HG02938 (cell line): ENCODE measurements at regions not wholly inside any gene's neighbourhood (a gene's known extent, or its start where the extent isn't known, plus 50 kb on each side); places are given as distances from the start of the nearest gene placed in this dataset.

Experiments
- ATAC-seq: cut with Tn5 transposase; IDR thresholded peaks from one replicate; pipeline ENCODE4 v1.9.1; 2021; ENCODE audit warnings: mild to moderate bottlenecking, moderate library complexity; ENCODE audit not compliant: unreplicated experiment

DNA sequence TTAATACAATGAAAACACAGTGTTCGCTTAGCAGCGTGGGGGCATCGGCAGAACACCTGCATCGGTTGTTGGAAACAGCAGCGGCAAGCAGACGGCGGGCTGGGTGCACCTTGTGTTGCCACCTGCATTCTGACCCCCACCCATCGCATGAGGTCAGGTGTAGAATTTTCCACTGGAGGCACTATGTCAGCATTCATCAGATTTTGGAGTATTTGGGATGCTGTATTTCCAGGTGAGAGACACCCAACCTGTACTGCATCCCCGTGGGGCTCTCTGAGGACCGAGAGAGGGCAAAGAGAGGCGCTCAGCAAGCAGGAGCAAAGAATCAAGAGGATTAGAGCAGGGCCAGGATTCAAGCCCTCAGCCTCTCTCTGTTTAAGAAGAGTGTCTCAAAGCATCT lies 116.4 kb upstream of the MGMT start:
- no peak for ATAC-seq

DNA sequence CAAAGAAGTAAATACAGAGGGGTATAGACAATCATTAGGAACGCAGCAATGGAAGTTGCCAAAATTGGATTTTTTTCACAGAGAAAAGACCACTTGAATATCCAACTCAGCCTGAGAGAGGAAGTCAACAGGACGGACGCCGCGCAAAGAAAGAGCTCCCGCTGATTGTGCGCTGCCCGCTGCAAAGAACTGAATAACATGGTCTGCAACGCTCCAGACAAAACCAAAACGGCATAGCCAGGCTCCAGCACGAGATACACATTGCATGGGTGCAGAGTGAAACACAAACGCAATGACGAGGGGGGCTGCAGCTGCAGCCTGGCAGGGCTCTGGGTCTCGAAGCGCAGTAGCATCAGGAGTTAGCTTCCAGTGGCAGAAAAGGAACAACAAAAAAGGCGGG lies 113.9 kb upstream of the MGMT start:
- ATAC-seq: no peak

DNA sequence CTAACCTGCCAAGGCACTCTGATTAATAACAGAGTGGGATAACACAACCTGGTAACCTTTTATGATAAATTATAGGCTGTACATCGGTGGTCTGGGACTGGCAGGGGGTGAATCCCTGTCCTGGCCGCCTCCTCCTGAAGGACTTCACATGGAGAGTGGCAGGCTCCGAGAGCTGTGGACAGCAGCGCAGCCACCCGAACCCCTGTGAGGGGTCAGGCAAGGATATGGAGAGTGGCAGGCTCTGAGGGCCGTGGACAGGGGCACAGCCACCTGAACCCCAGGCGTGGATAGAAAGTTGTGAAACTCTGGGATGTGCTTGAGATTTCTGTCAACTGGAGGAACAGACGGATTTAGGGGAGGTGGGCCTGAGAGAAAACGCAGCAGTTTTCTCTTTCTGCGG lies 107.0 kb upstream of the MGMT start:
- ATAC-seq: no peak

DNA sequence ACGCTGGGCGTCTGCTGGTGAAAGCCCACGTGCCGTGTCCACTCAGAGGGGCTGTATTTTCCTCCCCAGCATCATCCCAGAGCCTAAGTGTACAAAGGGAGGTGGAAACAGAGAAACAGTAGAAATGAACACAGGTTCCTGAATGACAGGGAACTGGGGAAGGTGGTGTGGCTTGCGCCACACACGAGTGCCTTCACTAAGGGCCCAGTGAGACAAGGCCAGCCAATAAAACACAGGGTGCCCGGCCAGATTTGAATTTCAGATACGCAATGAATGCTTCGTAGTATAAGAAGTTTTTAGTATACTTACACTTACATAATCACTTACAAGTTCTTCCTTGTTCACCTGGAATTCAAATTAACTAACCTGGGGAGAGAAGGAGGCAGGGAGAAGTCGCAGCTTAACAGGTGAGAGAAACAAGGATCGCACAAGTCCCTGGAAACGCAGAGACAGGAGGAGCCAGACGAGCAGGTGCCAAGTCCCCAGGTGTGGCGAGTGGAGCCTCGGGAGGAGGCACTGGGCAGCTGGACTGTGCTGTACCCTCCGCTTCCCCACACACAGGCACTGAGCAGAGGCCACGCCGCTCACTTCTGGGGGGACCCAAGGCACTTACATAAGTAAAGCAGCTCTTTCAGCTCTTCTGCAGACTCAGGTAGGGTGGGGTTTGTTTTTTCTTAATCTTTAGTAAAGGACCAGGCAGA lies 105.2 kb upstream of the MGMT start:
- no peak for ATAC-seq

DNA sequence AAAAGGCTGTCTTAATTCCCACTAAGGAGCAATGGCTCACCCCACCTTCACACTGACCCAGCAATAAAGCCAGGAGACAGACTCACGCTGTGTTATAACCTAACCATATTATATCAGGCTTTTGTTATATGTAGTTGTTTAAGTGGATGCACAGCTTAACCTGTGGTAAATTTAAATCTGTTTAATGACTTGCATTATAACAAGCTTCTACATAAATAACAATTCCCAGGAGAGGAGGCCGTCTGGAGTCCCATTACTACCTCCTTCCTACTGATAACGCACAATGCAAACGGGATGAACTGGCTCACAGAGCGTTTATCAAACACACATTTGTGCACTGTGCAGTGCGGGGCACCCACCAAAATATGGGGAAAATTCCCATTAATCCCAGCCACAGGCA lies 102.1 kb upstream of the MGMT start:
- no peak for ATAC-seq

DNA sequence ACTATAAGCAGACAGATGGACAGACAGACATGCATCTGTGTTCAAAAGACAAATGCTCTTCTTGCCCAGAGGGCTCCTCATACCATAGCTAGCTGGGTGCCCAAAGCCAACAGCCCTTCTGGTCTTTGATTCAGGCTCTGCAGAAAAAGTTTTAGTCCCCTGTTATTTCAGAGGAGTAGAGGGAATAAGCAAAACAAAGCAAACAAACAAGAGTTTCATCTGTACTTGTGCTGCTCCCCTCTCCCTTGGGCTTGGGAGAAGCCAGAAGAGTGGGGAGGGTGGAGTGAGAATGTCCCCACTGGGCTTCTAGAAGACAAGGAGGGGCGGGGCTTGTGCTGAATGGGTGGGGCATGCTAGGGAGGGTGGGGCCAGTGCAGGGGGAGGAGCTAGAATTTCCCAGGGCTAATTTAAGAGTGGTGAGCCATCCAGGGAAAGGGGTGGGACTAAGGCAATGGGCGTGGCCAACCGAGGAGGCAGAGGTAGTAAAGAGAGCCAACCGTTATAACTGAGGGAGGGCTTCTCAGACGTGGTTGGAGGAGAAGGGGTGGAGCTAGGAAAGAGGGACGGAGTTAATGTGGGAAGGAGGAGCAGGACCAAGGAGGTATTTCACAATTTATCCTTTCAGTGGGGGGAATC lies 101.2 kb upstream of the MGMT start:
- ATAC-seq: no peak

DNA sequence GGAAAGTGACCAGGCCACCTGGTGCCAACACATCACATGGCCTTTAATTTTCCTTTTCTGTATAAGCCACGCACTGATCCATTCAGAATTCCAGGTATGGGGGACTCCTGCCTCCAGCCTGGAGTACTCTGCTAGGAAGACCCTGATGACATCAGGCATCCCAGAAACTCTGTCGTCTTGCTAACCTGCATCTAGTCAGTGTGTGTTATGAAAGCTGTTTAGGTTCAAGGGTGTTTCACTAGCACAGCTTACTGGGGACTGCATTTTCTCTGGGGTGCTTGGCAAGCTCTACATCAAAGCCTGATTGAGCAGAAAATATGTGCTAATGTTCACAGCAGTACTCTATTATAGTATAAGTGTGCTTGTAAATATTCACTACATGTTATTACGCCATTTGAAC lies 100.6 kb upstream of the MGMT start:
- ATAC-seq: no peak

DNA sequence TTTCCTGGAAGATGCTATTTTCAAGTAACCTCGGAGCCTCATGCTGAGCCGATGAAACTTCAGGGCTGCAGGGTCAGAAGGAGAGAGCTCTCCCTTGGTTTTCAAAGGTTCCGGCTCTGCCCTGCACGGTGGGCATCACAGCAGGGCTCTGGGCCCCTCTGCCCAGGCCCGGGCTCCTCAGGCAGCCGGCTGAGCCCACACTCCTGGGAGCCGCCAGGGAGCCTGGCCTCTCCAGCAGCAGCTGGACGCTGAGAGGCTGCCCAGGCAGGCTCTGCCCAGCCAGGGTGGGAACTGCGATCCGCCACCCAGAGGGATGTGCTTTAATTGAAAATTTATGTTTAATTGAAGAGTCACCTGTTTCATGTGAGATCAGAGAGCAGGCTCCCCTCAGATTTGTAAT lies 97.5 kb upstream of the MGMT start:
- ATAC-seq: no peak

DNA sequence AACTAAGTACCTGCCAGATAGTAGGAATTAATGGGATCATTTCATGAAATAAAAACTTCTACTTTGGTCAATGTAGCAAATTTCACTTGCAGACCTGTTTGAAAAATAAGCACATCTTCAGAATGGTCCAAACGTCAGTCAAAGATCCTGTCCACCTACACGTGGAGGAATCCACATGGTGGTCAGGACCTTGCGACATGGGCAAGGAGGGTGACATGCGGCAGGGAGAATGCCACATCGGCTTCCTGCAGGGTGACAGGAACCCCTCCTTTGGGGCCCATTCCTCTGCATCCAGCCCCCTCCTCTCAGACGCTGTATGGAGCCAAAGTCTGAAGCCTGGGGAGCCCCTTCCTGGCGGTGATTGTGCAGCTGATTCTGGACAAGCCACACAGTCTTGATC lies 95.5 kb upstream of the MGMT start:
- no peak for ATAC-seq

DNA sequence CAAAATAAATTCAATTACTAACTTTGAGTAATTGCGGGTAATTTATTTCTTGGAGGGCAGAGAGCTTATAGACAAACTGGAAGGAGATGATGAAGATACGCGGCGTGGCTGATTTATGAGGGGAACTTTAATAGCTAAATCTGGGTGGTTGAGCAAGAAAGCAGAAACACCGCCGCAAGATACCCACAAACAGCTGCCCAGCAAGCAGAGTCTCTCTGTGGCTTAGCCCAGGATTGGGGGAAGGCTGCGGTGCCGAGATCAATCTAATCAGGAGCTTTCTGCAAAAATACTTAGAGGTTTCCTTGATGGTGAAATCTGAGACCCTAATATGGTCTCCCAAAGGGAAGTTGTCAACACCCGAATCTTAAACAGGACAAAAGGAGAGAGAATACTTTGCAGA lies 94.9 kb upstream of the MGMT start:
- ATAC-seq: no peak

DNA sequence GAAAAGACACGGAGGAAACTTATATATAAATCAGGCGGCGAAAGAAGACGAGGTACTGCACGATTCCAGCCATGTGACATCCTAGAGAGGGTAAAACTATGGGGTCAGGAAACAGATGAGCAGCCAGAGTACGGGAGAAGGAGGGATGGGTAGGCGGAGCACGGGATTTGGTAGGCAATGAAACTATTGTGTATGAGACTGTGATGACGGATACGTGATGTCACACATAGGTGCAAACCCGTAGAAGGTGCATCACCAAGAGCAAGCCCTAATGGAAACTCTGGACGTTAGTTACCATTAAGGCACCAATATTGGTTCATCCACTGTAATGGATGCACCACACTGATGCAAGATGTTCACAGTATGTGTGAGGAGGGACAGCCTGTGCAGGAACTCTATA lies 93.8 kb upstream of the MGMT start:
- ATAC-seq: no peak

DNA sequence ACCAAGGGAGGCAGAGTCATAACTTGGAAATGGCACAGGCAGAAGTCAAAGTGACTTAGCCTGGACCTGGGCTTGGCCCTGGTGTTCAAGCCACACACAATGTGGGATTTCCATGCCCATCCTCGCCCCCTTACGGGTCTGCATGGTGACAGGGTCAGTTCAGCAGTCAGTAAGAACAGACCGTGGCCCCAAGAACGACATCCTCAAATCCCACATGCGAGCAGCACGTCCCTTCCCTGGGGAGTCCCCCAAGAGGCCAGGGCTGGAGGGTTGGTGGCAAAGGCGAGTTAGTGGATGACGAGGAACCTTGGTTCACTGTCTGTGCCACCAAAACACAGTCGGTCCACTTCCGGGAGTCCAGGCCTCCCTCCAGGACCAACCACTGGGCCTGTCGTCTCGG lies 93.3 kb upstream of the MGMT start:
- ATAC-seq: no peak

DNA sequence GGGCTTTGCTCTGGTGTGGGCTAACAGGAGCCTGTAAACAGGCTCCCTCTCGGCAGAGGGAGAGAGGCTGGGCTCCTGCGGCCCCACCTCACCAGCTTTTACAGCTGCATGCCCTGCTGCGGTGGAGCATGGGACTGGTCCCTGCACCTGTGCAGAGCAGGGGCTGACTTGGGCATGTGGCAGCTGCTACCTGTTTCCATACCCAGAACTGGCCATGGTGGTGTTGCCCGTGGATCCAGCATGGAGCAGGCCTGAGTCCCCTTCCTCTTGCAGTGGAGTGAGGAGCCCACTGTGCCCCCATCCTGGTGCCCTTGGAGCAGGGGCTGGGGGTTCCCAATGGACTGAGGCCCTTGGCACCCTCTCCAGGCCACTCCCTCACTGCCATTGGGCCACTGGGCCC lies 91.9 kb upstream of the MGMT start:
- ATAC-seq: no peak

DNA sequence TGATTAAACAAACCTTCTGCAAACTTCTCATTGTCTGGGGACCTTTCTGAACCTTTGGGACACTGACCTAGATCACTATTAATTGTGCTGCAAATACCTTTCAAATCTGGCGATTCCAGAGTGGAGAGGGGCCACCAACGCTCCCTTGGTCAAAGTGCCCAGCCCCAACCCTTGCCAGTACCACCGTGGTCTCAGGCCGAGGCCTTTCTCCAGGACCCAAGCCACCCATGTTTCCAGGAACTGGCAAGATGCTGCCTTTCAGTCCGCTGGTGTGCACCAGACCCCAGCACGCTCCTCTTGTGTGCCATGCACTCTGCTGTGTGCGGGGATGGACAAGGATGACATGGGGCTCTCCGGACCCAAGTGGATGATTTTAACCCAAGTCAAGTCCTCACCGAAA lies 91.1 kb upstream of the MGMT start:
- ATAC-seq: no peak

DNA sequence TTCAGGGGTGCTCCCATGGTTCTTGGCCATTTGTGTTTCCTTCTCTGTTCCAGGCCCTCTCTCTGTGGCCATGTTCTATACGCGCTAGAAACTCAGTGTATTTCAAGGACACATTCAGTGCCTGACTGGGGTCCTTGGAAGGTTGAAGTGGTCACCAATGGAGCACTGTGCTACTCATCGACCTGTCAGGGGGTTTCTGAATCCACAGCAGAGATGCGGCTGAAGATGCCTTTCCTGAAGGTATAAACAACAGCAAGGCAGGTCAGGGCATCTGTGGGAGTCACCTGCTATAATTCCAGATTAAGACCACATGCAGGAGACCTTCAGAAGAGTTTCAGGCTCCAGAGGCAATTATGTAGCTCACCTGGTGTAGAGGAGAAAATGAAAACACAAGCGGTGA lies 86.8 kb upstream of the MGMT start:
- no peak for ATAC-seq

DNA sequence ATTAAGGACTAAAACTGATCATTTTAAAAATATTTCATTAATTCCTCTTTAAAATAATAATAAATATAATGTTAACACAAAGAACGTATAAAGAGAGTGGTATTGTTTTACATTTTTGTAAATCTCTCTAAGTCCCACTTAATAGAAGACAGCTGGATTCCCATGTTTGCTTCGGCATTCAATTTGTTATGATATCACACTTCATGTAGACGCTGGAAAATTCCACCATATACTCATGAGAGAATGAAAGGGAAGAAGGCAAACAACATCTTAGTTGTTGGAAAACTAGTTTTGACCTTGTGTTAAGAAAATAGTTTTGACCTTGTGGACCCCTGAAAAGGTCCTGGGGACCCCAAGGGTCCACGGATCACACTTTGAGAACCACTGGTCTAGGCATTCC lies 85.3 kb upstream of the MGMT start:
- no peak for ATAC-seq

DNA sequence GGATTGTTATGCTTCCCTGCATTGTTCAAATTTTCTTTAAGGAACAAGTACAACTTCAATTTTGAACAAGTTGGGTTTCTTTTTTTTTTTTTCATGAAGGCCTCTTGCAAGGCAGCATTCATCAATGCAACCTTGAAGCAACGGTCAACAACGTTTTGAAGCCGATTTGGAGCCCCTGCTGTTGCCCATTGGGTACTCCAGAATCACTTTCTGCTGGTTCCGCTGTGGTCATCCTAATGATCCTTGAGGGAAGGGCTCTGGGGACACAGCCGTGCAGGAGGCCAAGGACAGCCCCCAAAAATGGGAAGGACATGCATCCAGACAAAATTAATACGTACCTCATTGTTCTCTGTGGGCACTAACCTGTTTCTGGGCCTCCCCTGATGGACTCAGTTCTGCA lies 84.6 kb upstream of the MGMT start:
- ATAC-seq: no peak

DNA sequence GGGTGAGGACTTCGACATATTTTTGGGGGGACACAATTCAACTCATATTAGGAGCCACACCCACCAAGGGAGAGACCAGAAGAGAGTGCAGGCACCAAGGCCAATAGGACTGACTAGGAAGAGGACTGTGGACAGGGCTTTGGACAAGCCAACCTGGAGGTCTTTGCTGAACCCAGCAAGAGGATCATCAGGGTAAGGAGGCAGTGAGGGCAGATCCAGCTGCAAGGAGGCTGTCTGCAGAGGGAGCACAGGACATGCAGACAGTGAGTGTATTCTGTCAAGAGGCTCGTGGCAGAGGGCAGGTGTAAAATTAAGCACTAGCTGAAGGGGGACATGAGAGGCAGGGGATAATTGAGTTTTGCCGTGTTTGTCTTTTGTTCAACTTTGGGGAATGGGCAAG lies 83.4 kb upstream of the MGMT start:
- ATAC-seq: no peak

DNA sequence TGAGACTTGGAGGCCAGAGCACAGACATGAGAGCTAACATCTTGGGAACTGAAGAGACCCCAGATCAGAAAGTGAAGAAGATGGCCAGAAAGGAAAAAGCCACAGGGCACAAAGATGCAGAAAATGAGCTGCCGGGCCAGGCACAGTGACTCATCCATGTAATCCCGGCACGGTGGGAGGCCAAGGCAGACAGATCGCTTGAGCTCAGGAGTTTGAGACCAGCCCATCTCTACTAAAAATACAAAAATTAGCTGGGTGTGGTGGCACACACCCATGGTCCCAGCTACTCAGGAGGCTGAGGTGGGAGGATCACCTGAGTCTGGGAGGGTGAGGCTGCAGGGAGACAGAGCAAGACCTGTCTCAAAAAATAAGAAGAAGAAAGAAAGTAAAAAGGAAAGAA lies 81.4 kb upstream of the MGMT start:
- ATAC-seq: no peak

DNA sequence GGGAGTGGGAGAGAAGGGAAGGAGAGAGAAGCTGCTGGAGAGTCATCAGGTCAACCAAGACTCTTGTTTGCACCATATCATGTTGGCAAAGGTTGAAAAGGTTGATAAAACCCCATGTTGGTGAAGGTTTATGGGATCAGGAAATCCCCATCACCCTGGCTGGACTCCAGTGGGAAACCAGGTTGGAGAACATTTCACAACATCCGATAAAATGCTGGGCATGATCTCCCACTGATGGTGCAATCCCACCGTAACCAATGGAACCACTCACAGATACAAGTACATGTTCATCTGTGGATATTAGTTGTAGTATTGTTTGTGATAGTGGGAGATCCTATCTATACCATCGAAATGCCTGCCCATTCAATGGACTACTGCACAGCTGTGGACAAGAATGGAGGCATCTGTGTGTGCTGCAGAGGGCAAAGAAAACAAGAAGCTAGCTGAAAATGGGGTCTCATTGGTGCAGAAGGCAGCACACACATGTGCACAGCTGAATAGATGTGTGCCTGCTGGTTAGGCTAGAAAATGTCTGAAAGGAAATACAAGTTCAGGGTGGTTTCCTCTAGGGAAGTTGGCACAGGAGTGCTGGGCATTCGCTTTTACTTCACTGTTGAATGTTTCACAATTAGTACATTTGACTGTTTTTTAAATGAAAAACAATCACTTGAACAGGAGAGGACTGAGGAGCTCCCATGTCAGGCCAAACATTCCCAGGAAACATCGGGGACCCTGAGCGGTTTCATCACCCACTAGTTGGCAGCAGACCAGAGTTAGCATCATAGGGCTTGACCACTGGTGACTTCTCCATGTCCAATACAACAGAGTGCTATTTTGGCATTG lies 80.4 kb upstream of the MGMT start:
- no peak for ATAC-seq

DNA sequence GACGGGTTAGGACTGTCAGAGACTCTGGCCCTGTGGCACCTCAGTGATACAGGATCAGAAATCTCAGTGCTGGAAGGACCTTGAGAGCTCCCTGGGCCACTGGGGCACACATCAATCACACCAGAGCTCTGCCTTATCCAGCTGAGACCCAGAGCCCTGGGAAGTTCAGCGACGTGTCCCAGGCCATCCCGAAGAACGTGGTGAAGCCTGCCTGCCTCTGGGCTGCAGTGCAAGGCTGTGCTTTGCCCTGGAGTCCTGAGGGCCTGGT lies 79.8 kb upstream of the MGMT start:
- no peak for ATAC-seq

DNA sequence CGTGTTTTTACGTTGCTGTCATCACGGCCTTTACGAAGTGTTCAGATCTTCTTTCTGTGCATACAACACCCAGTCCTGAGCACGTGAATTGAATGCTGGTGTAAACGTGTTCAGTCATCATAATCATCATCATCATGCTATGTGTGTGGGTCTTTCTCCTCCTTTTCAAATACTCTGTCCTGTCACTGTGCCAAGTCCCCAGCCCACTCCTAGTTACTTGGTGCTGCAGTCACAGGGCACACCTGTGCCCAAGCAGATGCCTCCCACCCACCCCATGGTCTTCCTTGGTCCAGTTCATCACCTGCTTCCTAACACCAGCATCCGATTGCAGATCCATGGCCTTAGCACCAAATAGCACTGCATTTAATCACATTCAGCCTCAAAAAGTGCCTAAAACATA lies 78.6 kb upstream of the MGMT start:
- ATAC-seq: no peak

DNA sequence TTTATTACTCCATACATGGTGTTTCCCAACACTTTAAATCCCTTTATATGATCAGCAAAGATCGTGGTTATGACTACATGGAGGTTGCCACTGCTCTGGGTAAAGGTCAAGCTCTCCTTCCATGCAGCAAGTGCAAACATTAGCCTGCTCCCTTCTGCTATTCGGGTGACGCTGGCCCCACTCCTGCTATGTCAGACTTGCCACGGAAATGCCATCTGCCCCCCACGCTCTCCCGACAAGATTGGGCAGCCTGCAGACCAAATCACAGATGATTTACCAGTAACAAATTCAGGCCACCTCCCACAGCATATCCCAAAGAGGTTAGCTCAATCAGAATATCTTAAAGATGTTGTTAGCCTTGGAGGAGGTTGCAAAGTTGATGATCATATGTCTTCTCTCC lies 77.8 kb upstream of the MGMT start:
- no peak for ATAC-seq
